C4-2B (cell line): ENCODE measurements at regions not wholly inside any gene's neighbourhood (a gene's known extent, or its start where the extent isn't known, plus 50 kb on each side); places are given as distances from the start of the nearest gene placed in this dataset.
A peak's percentile ranks its signal among the peaks of the same experiment; 100 is the strongest.
"Not testable (repeated sequence)": the region's sequence is repeated elsewhere in the genome, so short reads cannot be mapped to it uniquely, and the experiment has no call there.

ENCODE experiments used
- H3K27ac ChIP-seq: fragments of 450-650 bp; 2 replicates; pipeline ENCODE4 v1.5.1; 2017
- ZFX ChIP-seq: fragments of 450-650 bp; IDR thresholded peaks from 2 replicates; pipeline ENCODE4 v1.6.1; 2017
- TF ChIP-seq, protein P1 (sequence below): fragments of 450-650 bp; conservative IDR thresholded peaks from 2 replicates; pipeline ENCODE4 v1.5.1; 2017; ENCODE audit warnings: mild to moderate bottlenecking

DNA sequence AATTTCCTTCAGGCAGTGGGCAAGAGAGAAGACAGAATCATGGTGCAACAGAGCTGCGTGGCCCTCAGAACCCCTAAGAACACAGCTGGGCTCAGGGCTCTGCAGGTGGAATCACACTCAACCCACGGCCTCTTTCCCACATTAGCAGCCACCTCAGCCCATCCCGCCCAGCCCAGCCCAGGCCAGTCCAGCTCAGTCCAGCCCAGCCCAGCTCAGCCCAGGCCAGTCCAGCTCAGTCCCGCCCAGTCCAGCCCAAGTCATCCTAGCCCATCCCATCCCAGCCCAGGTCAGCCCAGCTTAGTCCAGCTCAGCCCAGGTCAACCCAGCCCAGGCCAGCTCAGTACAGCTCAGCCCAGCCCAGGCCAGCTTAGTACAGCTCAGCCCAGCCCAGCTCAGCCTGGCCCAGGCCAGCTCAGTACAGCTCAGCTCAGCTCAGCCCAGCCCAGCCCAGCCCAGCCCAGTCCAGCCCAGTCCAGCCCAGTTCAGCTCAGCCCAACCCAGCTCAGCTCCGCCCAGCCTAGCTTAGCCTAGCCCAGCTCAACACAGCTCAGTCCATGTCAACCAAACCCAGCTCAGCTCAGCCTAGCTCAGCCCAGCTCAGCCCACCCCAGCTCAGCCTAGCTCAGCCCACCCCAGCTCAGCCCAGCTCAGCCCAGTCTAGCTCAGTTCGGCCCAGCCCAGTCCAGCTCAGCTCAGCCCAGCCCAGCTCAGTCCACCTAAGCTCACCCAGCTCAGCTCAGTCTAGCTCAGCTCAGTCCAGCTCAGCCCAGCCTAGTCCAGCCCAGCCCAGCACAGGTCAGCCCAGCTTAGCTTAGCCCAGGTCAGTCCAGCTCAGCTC lies 183.1 kb downstream of the TMEM121 start:
- no peak for TF ChIP-seq ZFX
- TF ChIP-seq, protein P1, sequence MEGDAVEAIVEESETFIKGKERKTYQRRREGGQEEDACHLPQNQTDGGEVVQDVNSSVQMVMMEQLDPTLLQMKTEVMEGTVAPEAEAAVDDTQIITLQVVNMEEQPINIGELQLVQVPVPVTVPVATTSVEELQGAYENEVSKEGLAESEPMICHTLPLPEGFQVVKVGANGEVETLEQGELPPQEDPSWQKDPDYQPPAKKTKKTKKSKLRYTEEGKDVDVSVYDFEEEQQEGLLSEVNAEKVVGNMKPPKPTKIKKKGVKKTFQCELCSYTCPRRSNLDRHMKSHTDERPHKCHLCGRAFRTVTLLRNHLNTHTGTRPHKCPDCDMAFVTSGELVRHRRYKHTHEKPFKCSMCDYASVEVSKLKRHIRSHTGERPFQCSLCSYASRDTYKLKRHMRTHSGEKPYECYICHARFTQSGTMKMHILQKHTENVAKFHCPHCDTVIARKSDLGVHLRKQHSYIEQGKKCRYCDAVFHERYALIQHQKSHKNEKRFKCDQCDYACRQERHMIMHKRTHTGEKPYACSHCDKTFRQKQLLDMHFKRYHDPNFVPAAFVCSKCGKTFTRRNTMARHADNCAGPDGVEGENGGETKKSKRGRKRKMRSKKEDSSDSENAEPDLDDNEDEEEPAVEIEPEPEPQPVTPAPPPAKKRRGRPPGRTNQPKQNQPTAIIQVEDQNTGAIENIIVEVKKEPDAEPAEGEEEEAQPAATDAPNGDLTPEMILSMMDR, result no peak
- no peak overlapping the region for H3K27ac ChIP-seq

DNA sequence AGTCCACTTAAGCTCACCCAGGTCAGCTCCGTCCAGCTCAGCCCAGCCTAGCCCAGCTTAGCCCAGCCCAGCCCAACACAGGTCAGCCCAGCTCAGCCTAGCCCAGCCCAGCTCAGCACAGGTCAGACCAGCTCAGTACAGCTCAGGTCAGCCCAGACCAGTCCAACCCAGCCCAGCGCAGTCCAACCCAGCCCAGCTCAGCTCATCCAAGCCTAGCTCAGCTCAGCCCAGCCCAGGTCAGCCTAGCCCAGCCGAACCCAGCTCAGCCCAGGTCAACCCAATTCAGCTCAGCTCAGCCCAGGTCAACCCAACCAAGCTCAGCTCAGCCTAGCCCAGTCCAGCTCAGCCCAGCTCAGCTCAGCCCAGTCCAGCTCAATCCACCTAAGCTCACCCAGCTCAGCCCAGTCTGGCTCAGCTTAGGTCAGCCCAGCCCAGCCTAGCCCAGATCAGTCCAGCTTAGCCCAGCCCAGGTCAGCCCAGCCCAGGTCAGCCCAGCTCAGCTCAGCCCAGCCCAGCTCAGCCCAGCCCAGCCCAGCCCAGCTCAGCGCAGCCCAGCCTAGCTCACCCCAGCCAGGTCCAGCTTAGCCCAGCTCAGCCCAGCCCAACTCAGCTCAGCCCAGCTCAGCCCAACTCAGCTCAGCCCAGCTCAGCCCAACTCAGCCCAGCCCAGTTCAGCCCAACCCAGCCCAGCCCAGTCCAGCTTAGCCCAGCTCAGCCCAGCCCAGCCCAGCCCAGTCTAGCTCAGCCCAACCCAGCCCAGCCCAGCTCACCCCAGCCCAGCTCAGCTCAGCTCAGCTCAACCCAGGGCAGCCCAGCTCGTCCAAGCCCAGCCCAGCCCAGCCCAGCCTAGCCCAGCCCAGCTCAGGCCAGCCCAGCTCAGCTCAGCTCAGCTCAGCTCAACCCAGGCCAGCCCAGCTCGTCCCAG lies 184.0 kb downstream of the TMEM121 start:
- no peak for TF ChIP-seq ZFX
- TF ChIP-seq, protein P1, result no peak
- H3K27ac ChIP-seq, result no peak overlapping the region

DNA sequence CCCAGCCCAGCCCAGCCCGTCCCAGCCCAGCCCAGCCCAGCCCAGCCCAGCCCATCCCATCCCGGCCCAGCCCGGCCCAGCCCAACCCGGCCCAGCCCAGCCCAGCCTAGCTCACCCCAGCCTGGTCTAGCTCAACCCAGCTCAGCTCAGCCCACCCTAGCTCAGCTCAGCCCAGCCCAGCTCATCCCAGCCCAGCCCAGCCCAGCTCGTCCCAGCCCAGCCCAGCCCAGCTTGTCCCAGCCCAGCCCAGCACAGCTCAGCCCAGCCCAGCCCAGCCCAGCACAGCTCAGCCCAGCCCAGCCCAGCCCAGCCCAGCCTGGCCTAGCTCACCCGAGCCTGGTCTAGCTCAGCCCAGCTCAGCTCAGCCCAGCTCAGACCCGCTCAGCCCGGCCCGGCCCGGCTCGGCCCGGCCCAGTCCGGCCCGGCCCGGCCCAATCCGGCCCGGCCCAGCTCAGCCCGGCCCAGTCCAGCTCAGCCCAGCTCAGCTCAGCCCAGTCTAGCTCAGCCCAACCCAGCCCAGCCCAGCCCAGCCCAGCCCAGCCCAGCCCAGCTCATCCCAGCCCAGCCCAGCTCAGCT lies 184.7 kb downstream of the TMEM121 start:
- no peak overlapping the region for H3K27ac ChIP-seq
- TF ChIP-seq, protein P1, result no peak
- TF ChIP-seq ZFX, result no peak

GRCh38 chr14:105711841-105712460 lies 185.6 kb downstream of the TMEM121 start:
- no peak for TF ChIP-seq ZFX
- TF ChIP-seq, protein P1, result no peak

GRCh38 chr14:105712670-105713069 lies 186.3 kb downstream of the TMEM121 start:
- not testable (repeated sequence) for H3K27ac ChIP-seq

More at GRCh38 chr14:105711841-105712460, 185.6 kb downstream of the TMEM121 start:
- no peak overlapping the region for H3K27ac ChIP-seq

DNA sequence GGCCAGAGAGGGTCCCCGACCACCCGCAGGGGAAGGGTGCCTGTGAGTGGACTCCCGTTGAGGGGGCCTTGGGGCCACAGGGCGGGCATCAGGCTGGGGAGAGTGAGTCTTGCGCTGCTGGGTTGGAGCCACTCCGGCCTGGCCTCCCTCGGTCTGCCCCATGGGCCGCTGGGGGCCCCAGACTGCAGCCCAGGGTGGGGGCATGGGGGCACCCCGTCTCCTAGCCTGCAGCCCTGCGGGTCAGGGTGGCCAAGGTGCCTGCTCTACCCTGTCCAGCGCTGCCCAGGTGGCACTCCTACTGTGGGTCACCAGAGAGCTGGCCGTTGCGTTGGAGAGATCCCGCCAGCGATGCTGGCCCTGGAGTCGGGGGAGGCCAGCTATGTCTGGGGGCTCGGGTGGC lies 186.8 kb downstream of the TMEM121 start:
- H3K27ac ChIP-seq, result not testable (repeated sequence)

DNA sequence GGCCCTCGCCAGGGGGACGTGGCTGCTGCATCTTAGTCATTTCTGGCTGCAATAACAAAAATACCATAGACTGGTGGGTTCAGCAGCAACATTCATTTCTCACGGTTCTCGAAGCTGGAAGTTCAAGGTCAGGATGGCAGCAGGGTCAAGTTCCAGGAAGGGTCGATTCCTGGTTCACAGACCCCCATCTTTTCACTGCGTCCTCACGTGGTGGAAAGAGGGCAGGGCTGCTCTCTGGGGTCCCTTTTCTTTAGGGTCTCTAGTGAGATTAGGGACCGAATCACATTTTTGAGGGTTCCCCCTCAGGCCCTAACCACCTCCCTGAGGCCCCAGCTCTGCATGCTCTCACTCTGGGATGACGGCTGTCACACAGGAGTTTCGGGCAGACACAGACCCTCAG lies 187.5 kb downstream of the TMEM121 start:
- H3K27ac ChIP-seq, result not testable (repeated sequence)

DNA sequence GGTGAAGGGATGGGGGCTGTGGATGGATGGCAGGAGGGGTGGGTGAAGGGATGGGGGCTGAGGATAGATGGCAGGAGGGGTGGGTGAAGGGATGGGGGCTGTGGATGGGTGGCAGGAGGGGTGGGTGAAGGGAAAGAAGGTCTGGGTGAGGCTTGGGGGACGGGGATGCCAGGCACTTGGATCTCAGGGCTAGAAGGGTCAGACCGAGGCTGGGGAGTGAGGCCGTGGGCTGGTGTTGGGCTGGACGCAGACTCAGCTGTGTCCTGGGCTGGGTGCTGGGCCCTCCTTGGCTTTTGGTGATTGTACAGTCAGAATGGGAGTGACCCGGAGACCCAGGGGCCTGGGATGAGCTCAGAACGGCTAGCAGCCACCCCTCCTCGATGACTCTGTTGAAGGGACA lies 192.4 kb downstream of the TMEM121 start:
- not testable (repeated sequence) for H3K27ac ChIP-seq

DNA sequence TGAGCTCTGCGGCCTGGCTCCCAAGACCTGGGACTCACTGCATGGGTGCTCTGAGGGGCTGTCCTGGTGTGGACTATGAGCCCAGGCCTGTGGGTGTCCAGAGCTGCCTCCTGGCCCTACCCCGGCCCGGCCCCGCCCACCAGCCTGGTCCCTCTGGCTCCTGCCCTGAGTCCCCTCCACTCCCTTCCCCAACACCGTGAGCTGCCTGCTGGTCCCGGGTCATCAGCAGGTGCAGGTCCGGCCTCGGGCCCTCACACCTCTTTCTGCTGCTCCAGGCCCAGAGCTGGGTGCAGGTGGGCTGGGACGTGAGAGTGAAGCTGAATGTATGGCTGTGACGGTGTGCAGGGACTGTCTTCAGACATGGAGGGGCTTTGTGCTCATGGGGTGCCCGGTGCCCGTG lies 193.7 kb downstream of the TMEM121 start:
- H3K27ac ChIP-seq, result not testable (repeated sequence)

DNA sequence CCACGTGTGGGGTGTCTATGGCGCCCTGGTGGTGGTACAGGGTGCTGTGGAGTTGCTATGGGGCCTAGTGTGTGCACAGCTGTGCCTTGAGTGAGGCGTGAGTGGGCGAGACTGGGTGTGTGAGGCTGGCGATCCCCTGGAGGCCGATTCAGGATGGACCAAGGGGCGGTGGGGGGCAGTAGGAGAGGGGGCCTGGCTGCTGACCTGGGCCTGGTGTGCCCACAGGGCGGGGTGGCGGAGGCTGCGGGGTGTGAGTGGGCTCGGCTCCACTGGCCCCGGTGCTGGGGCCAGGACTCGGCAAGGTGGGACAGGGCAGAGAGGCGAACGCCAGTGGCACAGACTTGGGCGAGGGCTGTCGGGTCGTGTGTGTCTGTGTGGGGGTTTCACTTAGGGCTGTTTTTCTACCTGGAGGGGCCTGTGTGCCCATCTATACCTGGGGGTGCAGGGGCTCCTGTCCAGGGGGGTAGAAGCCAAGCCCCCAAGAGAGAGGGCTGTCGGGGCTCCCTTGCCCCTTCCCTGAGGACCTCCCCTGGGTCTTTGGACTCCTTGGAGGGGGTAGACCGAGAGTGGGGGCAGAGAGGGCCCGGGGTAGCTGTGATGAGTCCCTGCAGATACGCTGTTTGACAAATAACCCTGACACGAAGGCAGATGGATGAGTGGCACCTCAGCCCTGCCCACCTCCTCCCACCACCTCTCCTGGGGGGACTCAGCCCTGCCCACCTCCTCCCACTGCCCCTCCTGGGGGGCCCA lies 194.6 kb downstream of the TMEM121 start:
- not testable (repeated sequence) for H3K27ac ChIP-seq

DNA sequence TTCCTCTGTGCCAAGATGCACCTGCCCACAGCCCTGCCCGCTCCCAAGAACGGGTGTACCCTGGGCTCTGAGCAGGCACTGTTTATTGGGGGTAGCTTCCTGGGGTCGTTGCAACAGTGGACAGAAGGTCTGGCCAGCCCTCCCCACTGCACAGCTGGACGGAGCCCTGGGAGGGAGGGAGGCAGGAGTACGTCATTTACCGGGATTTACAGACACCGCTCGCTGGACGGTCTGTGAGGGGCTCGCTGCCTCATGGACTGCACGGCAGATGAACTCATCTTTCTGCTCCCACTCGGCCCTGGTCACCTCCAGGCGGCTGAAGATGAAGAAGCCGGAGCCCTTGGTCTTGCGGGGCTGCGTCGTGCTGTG lies 195.2 kb downstream of the TMEM121 start:
- H3K27ac ChIP-seq, result not testable (repeated sequence)

DNA sequence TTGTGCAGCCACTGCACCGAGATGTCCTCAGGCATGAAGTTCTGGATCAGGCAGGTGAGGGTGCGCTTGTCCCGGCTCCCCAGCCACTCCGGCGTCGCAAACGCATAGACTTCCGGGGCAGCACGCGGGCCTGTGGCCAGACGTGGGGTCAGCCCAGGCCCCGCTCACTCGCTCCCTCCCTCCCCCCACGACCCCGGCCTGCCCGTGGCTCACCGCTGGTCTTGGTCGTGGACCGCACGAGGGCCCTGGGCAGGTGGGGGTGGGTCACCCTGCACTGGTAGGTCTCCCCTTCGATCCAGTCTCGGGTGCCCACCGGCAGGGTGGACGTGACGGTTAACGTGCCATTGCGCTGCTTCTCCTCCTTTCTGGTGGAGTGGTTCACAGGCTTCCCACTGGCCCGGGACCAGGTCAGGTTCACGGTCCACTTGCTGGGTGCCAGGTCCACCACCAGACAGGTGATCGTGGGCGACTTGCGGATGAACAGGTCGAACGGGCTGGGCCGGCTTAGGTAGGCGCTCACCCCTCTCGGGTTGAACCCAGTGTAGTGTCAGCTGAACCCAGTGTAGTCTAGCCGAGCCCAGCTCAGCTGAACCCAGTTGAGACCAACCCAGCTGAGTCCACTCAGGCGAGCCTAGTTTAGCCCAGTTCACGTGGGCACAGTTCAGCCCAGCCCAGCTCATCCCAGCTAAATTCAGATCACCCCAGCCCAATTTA lies 195.8 kb downstream of the TMEM121 start:
- H3K27ac ChIP-seq, result peak overlapping the region; percentile 22; the same call in 1 of the 2 replicates

GRCh38 chr14:105723271-105723670 lies 196.9 kb downstream of the TMEM121 start:
- H3K27ac ChIP-seq, result not testable (repeated sequence)

DNA sequence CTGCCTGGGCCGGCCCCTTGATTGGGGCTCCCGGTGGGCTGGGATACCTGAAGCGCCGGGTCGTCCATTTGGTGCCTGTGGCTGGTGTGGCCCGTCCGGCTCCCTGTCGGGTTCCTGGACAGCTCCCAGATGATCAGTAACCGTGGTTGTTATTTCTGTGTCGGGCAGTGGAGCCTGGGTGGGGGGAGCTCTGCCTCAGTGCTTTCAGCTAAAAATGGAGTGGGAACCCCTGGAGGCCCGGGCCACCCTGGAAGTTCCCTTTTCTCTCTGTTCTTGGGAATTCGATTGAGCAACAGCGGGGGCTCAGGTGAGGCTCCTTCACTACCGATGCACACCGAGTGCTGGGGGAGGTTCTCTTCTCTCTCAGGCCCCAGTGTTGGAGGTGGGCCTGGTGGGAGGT lies 197.4 kb downstream of the TMEM121 start:
- H3K27ac ChIP-seq, result peak overlapping the region; percentile 26; the same call in 1 of the 2 replicates
